HL-60/S4 (cell line): ENCODE measurements at regions not wholly inside any gene's neighbourhood (a gene's known extent, or its start where the extent isn't known, plus 50 kb on each side); places are given as distances from the start of the nearest gene placed in this dataset.

Source experiments
- in situ Hi-C: fragments of 300-500 bp; cut with MboI; formaldehyde crosslinking; loops from 2 replicates; pipeline ENCODE4 v1.14.3; 2022; ENCODE audit warnings: low sequenced_read_pairs

- in situ Hi-C loops = no loop called here
These were observed 144.0 kb upstream of the OBI1 start for GRCh38 chr13:78802912-78803311.

DNA sequence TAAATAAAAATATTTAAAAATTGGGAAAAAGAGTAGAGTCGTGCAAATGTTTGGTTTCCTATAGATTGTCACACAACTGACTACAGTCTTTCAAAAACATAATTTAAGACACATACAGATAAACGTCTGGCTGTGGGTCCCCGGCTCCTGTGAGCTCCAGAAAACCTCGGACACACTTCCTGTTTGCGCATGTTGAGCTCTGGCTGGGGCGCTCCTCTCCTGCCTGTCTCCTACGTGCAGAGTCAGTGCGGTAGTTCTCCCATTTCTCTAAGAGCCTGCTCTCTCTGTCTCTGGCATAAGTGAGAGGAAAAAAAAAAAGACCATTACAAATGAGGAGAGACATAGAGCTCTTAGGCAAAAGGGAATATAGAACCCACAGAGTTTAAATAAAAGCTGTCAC lies 128.2 kb upstream of the OBI1 start:
- in situ Hi-C loops = no loop called here

DNA sequence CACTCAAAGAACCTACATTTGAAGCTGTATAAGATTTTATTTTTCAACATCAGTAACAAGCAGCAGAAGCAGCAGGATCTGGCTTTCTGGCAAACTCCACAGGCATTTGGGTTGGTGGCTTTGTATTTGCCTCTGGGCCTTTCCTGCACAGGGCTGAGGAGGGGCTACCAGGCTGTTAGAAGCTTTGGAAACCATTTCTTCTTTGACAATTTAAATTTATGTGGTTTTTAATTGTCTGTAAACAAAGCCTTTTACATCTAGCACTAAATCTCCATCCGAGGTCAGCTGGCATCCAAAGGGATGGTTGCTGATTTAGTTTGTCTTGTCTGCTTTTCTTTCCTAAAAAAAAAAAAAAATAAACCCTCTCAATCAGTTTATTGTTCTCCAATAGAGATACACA lies 127.5 kb upstream of the OBI1 start:
- in situ Hi-C loops = no loop called here

GRCh38 chr13:78785764-78786163 lies 126.8 kb upstream of the OBI1 start:
- in situ Hi-C loops = no loop called here

DNA sequence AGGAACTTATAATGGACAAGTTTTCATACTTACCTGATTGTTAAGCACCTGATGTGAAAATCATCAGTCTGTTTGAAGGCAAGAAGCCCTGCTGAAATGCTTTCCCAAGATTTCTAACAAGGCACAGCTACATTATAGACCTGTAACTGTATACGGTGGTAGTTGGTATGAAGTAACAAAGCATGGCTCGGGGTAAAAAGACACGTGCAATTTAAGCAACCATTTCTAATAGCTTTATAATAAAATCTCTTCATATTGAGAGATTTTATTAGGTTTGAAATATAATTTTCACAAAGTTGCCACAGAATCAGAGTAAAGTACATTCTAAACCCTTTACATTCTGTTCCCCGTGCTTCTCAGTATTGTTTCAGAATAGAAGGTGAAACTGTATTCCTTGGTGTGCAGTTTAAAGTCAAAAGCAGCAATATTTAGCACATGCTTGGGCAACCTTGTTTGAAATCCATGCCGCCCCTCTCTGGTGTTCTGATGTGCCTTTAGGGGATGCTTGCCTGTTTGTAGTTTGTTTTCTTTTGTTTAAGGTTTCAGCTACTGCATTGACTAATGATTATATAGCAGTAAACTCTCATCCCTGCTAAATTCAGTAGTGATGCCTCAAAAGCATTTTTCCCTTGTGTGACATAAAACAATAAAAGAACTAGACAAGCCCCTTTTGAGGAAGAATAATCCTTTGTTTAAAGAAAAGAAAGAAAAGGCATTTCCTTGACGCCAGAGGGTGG lies 125.2 kb upstream of the OBI1 start:
- in situ Hi-C loops = no loop called here

- in situ Hi-C loops = no loop called here
These were observed 121.8 kb upstream of the OBI1 start for GRCh38 chr13:78780708-78781107.

GRCh38 chr13:78779608-78780007 lies 120.7 kb upstream of the OBI1 start:
- in situ Hi-C loops = no loop called here

DNA sequence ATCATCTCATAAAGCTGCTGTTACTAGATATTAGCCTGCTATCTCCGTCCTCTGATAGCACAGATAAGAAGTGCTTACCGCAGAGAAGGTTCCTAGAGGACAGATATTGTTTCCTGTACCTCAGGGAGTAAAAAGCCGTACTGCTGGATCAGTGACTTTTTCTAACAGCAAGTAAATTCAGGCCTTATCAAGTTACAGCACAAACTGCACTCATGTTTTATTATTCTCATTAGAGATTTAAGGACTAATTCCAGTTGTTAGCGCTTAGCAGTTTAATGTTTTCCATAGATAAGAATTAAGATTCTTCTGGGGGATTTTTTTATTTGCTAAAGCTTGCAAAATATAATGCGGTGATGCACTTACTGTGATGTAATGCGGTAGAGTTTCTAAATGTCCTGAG lies 119.0 kb upstream of the OBI1 start:
- in situ Hi-C loops = no loop called here

GRCh38 chr13:78777396-78777795 lies 118.4 kb upstream of the OBI1 start:
- in situ Hi-C loops = no loop called here

DNA sequence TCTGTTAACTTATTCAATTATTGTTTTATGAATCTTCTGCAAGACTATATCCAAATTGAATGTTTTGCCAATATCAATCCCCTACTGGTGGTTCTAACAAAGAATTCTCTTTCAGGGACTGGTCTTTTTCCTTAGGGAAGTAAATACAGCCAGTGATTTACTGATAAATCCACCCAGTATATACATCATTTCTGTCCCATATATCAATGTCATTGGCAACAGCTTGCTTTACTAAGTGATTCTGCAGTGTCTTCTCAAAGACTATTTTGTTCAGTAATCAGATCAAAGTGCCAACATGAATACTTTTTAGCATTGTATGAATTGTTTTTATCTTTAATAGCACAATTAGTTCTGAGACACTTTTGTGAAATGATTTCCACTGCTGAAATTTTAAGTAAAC lies 114.0 kb upstream of the OBI1 start:
- in situ Hi-C loops = no loop called here

DNA sequence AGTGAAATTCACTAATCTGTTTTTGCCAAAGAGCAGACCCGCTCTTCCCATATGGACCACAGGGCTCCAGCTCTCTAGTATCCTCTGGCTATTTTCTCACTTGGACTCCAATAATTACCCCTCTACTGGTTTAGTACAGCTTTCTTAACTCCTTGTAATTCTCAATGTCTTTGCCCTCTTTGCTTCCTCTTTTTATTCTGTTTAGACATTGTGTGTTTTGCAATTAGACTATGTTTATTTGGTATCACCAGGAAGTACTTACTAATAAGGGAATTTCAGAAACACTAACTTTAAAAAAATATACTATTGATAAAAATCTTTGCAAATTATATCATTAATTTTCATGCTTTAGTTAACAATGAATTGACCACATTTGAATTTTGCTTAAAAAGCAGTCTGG lies 111.6 kb upstream of the OBI1 start:
- in situ Hi-C loops = no loop called here

GRCh38 chr13:78768950-78769349 lies 110.0 kb upstream of the OBI1 start:
- in situ Hi-C loops = no loop called here

- in situ Hi-C loops = no loop called here
These were observed 105.7 kb upstream of the OBI1 start for GRCh38 chr13:78764665-78765064.

- in situ Hi-C loops = no loop called here
These were observed 103.9 kb upstream of the OBI1 start for GRCh38 chr13:78762825-78763224.

GRCh38 chr13:78759704-78760103 lies 100.7 kb upstream of the OBI1 start:
- in situ Hi-C loops = no loop called here

- in situ Hi-C loops = no loop called here
These were observed 99.6 kb upstream of the OBI1 start for GRCh38 chr13:78758549-78758948.

GRCh38 chr13:78753435-78753834 lies 94.5 kb upstream of the OBI1 start:
- in situ Hi-C loops = no loop called here

GRCh38 chr13:78750735-78751134 lies 91.8 kb upstream of the OBI1 start:
- in situ Hi-C loops = no loop called here

GRCh38 chr13:78743973-78744372 lies 85.0 kb upstream of the OBI1 start:
- in situ Hi-C loops = no loop called here

DNA sequence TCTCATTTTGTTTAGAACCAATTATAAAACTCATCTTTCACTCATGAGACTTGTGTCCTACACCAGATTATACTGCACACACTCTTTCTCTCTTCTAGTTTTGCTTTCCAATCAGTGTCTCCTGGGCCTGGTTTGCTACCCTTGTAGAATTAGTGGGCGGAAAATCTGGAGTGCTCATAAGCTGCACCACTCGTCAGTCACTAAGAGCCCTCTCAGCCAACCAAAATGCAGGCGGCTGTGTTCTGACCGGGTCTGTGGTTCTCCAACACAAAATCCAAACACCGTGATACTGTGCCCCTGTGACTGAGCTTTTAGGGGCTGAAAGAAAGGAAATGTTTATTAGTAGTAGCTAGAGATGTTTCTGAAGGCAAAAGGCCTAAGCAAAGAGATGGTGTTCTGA lies 83.7 kb upstream of the OBI1 start:
- in situ Hi-C loops = no loop called here

- in situ Hi-C loops = no loop called here
These were observed 77.2 kb upstream of the OBI1 start for GRCh38 chr13:78736142-78736541.

DNA sequence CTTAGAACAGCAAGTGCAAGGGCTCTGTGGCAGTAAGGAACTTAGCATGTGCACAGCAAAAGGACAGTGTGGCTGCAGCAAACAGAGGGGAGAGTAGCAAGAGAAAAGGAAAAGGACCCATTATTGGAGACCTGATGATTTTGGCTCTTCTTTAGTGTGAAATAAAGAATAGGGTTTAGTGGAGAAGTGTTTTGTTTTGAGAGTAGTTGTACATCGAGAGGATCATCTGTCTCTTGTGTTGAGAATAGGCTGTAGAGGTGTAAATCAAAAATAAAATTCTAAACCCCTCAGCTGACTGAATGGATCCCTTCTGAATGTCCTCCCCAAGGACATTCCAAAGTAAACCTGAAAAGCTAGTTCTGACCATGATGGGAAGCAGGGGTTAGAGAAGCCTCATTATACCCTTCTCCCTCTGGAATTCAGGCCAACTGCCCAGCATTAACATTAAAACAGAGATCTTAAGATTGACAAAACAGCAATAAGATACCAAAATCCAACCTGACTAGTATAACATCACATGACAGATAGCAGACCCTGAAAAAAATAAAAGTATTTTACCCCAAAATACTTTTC lies 73.6 kb upstream of the OBI1 start:
- in situ Hi-C loops = no loop called here

DNA sequence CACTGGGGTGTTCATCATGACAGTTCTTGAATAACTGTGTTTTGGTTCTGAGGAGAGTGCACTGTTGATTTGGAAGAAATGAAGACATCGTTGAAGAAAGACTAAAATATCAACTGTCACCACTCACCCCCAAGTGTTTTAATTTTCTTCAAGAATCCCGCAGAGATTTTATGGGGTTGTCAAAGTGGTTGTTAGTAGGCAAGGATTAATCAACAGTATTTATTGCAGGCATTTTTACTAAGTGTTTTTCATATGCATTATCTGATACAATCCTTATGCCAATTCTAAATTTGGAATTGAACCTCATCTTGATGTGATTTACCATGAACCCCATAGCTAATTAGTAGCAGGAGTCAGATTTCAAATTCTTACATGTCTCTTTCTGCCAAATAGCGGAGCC lies 63.7 kb upstream of the OBI1 start:
- in situ Hi-C loops = no loop called here
